ENCODE measurements at regions not wholly inside any gene's neighbourhood (a gene's known extent, or its start where the extent isn't known, plus 50 kb on each side); places are given as distances from the start of the nearest gene placed in this dataset.

GRCh38 chr16:54792811-54793210 is 137.9 kb upstream of the IRX5 start:
- no peaks in the 10 kb centered on the region for H3K27me3 ChIP-seq
- ATAC-seq (no peak), DNase-seq (no peak)
- H3K9me3 ChIP-seq: peaks cover 0 to 5% of the 10 kb centered on the region in 2 donors
- no peak overlapping the region for H3K27ac ChIP-seq
- no peak overlapping the region for H3K4me3 ChIP-seq
- no peaks in the 10 kb centered on the region for H3K4me1 ChIP-seq
- no peak for TF ChIP-seq CTCF (IDR thresholded peaks at IDR 0.05)
- no peaks in the 10 kb centered on the region for H3K36me3 ChIP-seq
- intact Hi-C loops (cut with DNase I): no loop called here

DNA sequence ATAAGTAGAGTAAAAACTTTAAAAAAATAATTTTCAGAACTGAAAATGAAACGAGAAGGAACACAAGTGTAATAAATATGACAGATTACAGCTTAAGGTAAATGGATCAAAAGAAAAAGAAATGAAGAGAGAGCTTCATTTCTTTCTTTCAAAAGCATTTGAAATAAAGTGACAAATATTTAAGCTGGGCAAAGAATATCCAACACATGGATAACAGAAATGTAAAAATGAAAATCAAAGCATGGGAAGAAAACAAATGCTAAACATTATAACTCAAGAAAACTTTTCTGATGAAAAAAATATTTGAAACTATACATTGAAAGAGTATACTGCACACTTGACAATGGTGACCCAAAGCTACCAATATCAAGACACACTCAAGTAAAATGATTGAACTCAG is 143.6 kb upstream of the IRX5 start:
- H3K27me3 ChIP-seq: no peaks in the 10 kb centered on the region
- no peaks in the 10 kb centered on the region for H3K4me1 ChIP-seq
- no peak for DNase-seq
- peaks cover 0 to 4% of the 10 kb centered on the region in 2 donors for H3K9me3 ChIP-seq
- H3K36me3 ChIP-seq: no peaks in the 10 kb centered on the region
- TF ChIP-seq CTCF (IDR thresholded peaks at IDR 0.05): no peak
- no peak overlapping the region for H3K4me3 ChIP-seq
- intact Hi-C loops (cut with DNase I): no loop called here
- no peak for ATAC-seq
- no peak overlapping the region for H3K27ac ChIP-seq

DNA sequence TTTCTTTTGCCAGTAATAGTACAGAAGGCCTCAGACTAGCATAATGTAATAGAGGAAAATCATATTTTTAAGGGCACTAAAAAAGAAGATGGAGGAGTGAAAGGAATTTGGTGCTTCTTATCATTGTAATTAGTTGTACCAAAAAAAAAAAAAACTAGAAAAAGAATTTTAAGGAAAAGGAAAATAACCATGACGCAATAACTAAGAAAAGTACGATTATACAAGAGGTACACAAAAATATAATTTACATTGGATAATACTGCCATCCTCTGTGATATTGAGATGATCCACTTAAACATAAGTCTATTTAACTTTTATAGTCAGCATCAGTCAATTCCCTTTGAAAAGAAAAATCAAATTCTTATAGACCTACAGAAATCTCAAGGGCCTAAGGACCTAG is 146.7 kb upstream of the IRX5 start:
- DNase-seq: no peak
- Histone ChIP-seq H3K27me3 (no peaks in the 10 kb centered on the region), H3K4me1 (no peaks in the 10 kb centered on the region), H3K36me3 (no peaks in the 10 kb centered on the region), H3K4me3 (no peak overlapping the region), H3K27ac (no peak overlapping the region), H3K9me3 (peaks cover 0 to 4% of the 10 kb centered on the region in 2 donors)
- TF ChIP-seq CTCF (IDR thresholded peaks at IDR 0.05): no peak
- ATAC-seq: no peak
- intact Hi-C loops (cut with DNase I): no loop called here

DNA sequence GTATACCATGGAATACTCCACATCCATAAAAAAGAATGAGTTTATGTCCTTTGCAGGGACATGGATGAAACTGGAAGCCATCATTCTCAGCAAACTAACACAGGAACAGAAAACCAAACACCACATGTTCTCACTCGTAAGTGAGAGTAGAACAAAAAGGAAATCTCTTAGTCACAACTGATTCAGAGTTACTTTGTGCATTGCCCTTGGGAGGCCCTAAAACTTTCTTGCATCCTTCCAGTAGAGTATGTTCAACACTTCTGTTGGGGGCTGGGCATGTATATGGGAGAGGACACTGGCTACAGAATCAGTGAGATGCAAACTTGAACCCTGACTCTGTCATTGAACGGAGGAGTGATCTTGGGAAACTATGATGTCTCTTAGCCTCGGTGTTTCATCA is 147.4 kb upstream of the IRX5 start:
- no peak overlapping the region for H3K27ac ChIP-seq
- intact Hi-C loops (cut with DNase I): no loop called here
- TF ChIP-seq CTCF (IDR thresholded peaks at IDR 0.05): no peak

DNA sequence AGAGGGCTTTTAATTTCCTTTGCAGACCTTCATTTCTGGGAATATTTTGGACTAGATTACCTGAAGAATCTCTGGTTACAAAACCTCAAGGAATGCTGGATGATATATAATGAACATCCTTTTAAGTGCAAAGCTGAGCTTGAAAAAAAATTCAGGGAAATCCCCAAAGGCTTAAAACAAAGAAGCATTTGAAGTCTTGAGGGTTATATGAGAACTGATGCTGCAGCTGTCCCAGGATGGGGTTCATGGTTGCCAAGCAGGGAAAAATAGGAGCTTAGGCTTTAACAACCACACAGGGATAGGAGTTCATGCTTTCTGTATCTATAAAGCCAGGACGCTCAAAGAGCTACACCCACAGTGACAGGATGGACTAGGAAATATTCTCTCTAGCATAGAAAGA is 150.4 kb upstream of the IRX5 start:
- DNase-seq (no peak), ATAC-seq (no peak)
- TF ChIP-seq CTCF (IDR thresholded peaks at IDR 0.05): no peak
- Histone ChIP-seq H3K9me3 (no peaks in the 10 kb centered on the region), H3K36me3 (no peaks in the 10 kb centered on the region), H3K27me3 (no peaks in the 10 kb centered on the region), H3K4me1 (no peaks in the 10 kb centered on the region), H3K27ac (no peak overlapping the region), H3K4me3 (no peak overlapping the region)
- intact Hi-C loops (cut with DNase I): no loop called here

More for the DNA sequence above, 147.4 kb upstream of the IRX5 start:
- Histone ChIP-seq H3K27me3 (no peaks in the 10 kb centered on the region), H3K9me3 (peaks cover 0 to 4% of the 10 kb centered on the region in 2 donors), H3K36me3 (no peaks in the 10 kb centered on the region), H3K4me1 (no peaks in the 10 kb centered on the region), H3K4me3 (no peak overlapping the region)
- ATAC-seq (no peak), DNase-seq (no peak)

All from left lung (tissue), 4 donors.